ENCODE measurements at regions not wholly inside any gene's neighbourhood (a gene's known extent, or its start where the extent isn't known, plus 50 kb on each side); places are given as distances from the start of the nearest gene placed in this dataset.

GRCh38 chr6:82080767-82081166 is 166.8 kb downstream of the IBTK start:
- TF ChIP-seq, protein P1, sequence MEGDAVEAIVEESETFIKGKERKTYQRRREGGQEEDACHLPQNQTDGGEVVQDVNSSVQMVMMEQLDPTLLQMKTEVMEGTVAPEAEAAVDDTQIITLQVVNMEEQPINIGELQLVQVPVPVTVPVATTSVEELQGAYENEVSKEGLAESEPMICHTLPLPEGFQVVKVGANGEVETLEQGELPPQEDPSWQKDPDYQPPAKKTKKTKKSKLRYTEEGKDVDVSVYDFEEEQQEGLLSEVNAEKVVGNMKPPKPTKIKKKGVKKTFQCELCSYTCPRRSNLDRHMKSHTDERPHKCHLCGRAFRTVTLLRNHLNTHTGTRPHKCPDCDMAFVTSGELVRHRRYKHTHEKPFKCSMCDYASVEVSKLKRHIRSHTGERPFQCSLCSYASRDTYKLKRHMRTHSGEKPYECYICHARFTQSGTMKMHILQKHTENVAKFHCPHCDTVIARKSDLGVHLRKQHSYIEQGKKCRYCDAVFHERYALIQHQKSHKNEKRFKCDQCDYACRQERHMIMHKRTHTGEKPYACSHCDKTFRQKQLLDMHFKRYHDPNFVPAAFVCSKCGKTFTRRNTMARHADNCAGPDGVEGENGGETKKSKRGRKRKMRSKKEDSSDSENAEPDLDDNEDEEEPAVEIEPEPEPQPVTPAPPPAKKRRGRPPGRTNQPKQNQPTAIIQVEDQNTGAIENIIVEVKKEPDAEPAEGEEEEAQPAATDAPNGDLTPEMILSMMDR (IDR thresholded peaks at IDR 0.05) = no peak
- TF ChIP-seq EZH2phosphoT487 (IDR thresholded peaks at IDR 0.05) = no peak

All from neural progenitor cell (in vitro differentiated cells).